HK-2 (cell line): ENCODE measurements at regions not wholly inside any gene's neighbourhood (a gene's known extent, or its start where the extent isn't known, plus 50 kb on each side); places are given as distances from the start of the nearest gene placed in this dataset.

Experiments
- DNase-seq: peaks from one replicate; pipeline ENCODE4 v3.0.0-alpha.2; 2018; ENCODE audit not compliant: unreplicated experiment

- DNase-seq, result no peak
These were observed 125.3 kb upstream of the SPTLC3 start for GRCh38 chr20:12883507-12883885.

GRCh38 chr20:12886618-12887363, 122.0 kb upstream of the SPTLC3 start:
- no peak for DNase-seq

- DNase-seq, result no peak
These were observed 117.1 kb upstream of the SPTLC3 start for GRCh38 chr20:12891643-12892042.

- DNase-seq, result no peak
These were observed 115.8 kb upstream of the SPTLC3 start for GRCh38 chr20:12893019-12893418.

- no peak for DNase-seq
These were observed 115.1 kb upstream of the SPTLC3 start for GRCh38 chr20:12893653-12894052.

GRCh38 chr20:12894089-12894488, 114.7 kb upstream of the SPTLC3 start:
- no peak for DNase-seq

GRCh38 chr20:12896180-12896579, 112.6 kb upstream of the SPTLC3 start:
- no peak for DNase-seq

- no peak for DNase-seq
These were observed 105.8 kb upstream of the SPTLC3 start for GRCh38 chr20:12902992-12903391.

- no peak for DNase-seq
These were observed 102.4 kb upstream of the SPTLC3 start for GRCh38 chr20:12906361-12906760.

GRCh38 chr20:12911372-12911771, 97.4 kb upstream of the SPTLC3 start:
- no peak for DNase-seq

GRCh38 chr20:12913781-12914443, 94.9 kb upstream of the SPTLC3 start:
- no peak for DNase-seq

GRCh38 chr20:12914804-12915203, 94.0 kb upstream of the SPTLC3 start:
- DNase-seq, result no peak

GRCh38 chr20:12916699-12917098, 92.1 kb upstream of the SPTLC3 start:
- DNase-seq, result peak; percentile 66

- DNase-seq, result no peak
These were observed 84.6 kb upstream of the SPTLC3 start for GRCh38 chr20:12924126-12924525.

GRCh38 chr20:12925210-12925755, 83.5 kb upstream of the SPTLC3 start:
- DNase-seq, result peak; percentile 76

GRCh38 chr20:12925863-12926793, 82.6 kb upstream of the SPTLC3 start:
- no peak for DNase-seq

GRCh38 chr20:12927489-12927888, 81.3 kb upstream of the SPTLC3 start:
- DNase-seq, result peak; percentile 21

GRCh38 chr20:12928358-12928754, 80.4 kb upstream of the SPTLC3 start:
- no peak for DNase-seq

GRCh38 chr20:12928755-12929401, 79.9 kb upstream of the SPTLC3 start:
- DNase-seq, result peak; percentile 31

GRCh38 chr20:12936020-12936419, 72.8 kb upstream of the SPTLC3 start:
- no peak for DNase-seq

- DNase-seq, result no peak
These were observed 72.2 kb upstream of the SPTLC3 start for GRCh38 chr20:12936524-12936923.

GRCh38 chr20:12941025-12941424, 67.7 kb upstream of the SPTLC3 start:
- DNase-seq, result no peak
